Amniotic epithelial cell (primary cell): ENCODE measurements at regions not wholly inside any gene's neighbourhood (a gene's known extent, or its start where the extent isn't known, plus 50 kb on each side); places are given as distances from the start of the nearest gene placed in this dataset.
A peak's percentile ranks its signal among the peaks of the same experiment; 100 is the strongest.

ENCODE experiments used
- DNase-seq: peaks from one replicate; pipeline ENCODE4 v3.0.0-alpha.2; 2010; ENCODE audit warnings: low read depth

GRCh38 chr1:227450489-227450888 lies 112.9 kb upstream of the ZNF678 start:
- no peak for DNase-seq

GRCh38 chr1:227449741-227450441 lies 113.5 kb upstream of the ZNF678 start:
- no peak for DNase-seq

GRCh38 chr1:227449051-227449450 lies 114.3 kb upstream of the ZNF678 start:
- peak; percentile 32 for DNase-seq

GRCh38 chr1:227447531-227447990 lies 115.8 kb upstream of the ZNF678 start:
- peak; percentile 28 for DNase-seq

- DNase-seq = no peak
Observed at GRCh38 chr1:227445746-227446145, 117.6 kb upstream of the ZNF678 start.

- DNase-seq = no peak
Observed at GRCh38 chr1:227445092-227445674, 118.2 kb upstream of the ZNF678 start.

- DNase-seq = no peak
Observed at GRCh38 chr1:227440182-227440581, 121.9 kb upstream of the CDC42BPA start.

- DNase-seq = peak; percentile 59
Observed at GRCh38 chr1:227437495-227438008, 119.3 kb upstream of the CDC42BPA start.

GRCh38 chr1:227434808-227435444 lies 116.6 kb upstream of the CDC42BPA start:
- no peak for DNase-seq

GRCh38 chr1:227433663-227434341 lies 115.5 kb upstream of the CDC42BPA start:
- DNase-seq = no peak

GRCh38 chr1:227432981-227433380 lies 114.7 kb upstream of the CDC42BPA start:
- DNase-seq = no peak

GRCh38 chr1:227432181-227432535 lies 113.9 kb upstream of the CDC42BPA start:
- DNase-seq = no peak

- DNase-seq = peak; percentile 53
Observed at GRCh38 chr1:227429447-227430359, 111.4 kb upstream of the CDC42BPA start.

GRCh38 chr1:227428803-227429202 lies 110.5 kb upstream of the CDC42BPA start:
- DNase-seq = peak; percentile 88

- DNase-seq = peak; percentile 60
Observed at GRCh38 chr1:227427411-227427810, 109.1 kb upstream of the CDC42BPA start.

GRCh38 chr1:227424953-227425352 lies 106.7 kb upstream of the CDC42BPA start:
- DNase-seq = no peak

- no peak for DNase-seq
Observed at GRCh38 chr1:227424159-227424680, 105.9 kb upstream of the CDC42BPA start.

GRCh38 chr1:227422581-227422980 lies 104.3 kb upstream of the CDC42BPA start:
- DNase-seq = no peak

- no peak for DNase-seq
Observed at GRCh38 chr1:227420147-227420546, 101.9 kb upstream of the CDC42BPA start.

GRCh38 chr1:227417756-227418480 lies 99.6 kb upstream of the CDC42BPA start:
- DNase-seq = no peak
